Smooth muscle cell (in vitro differentiated cells): ENCODE measurements at regions not wholly inside any gene's neighbourhood (a gene's known extent, or its start where the extent isn't known, plus 50 kb on each side); places are given as distances from the start of the nearest gene placed in this dataset.
"Not testable (repeated sequence)": the region's sequence is repeated elsewhere in the genome, so short reads cannot be mapped to it uniquely, and the experiment has no call there.

Experiments
- DNase-seq: peaks from one replicate; lab custom pipeline; 2025; ENCODE audit not compliant: unreplicated experiment; lab: John Stamatoyannopoulos, UW
- H2AFZ ChIP-seq: fragments of 200-600 bp; sonication (generic); 2 replicates; pipeline ENCODE4 v1.6.0; 2016; ENCODE audit warnings: antibody characterized with exemption, low read depth, mild to moderate bottlenecking
- H3F3A ChIP-seq: fragments of 200-600 bp; sonication (generic); 2 replicates; pipeline ENCODE4 v1.6.0; 2017; ENCODE audit warnings: antibody characterized with exemption, low read depth
- H3K27ac ChIP-seq: fragments of 200-600 bp; sonication (generic); 2 replicates; pipeline ENCODE4 v1.5.1; 2016; ENCODE audit warnings: low read depth, mild to moderate bottlenecking
- H3K27me3 ChIP-seq: fragments of 200-600 bp; sonication (generic); 2 replicates; pipeline ENCODE4 v1.6.1; 2016; ENCODE audit warnings: low read depth, mild to moderate bottlenecking
- H3K36me3 ChIP-seq: fragments of 200-600 bp; sonication (generic); 2 replicates; pipeline ENCODE4 v1.5.1; 2016; ENCODE audit warnings: low read depth
- H3K4me1 ChIP-seq: fragments of 200-600 bp; sonication (generic); 2 replicates; pipeline ENCODE4 v1.5.1; 2016; ENCODE audit warnings: low read depth
- H3K4me2 ChIP-seq: fragments of 200-600 bp; sonication (generic); 2 replicates; pipeline ENCODE4 v1.6.0; 2016; ENCODE audit warnings: mild to moderate bottlenecking
- H3K4me3 ChIP-seq: fragments of 200-600 bp; sonication (generic); 2 replicates; pipeline ENCODE4 v1.5.1; 2016; ENCODE audit warnings: mild to moderate bottlenecking
- H3K79me2 ChIP-seq: fragments of 200-600 bp; sonication (generic); 2 replicates; pipeline ENCODE4 v1.6.0; 2016; ENCODE audit warnings: low read depth, mild to moderate bottlenecking
- H3K9ac ChIP-seq: fragments of 200-600 bp; sonication (generic); 2 replicates; pipeline ENCODE4 v1.6.0; 2016; ENCODE audit warnings: low read depth
- H3K9me3 ChIP-seq: fragments of 200-600 bp; sonication (generic); replicated peaks from 2 replicates; pipeline ENCODE4 v1.5.1; 2016; ENCODE audit warnings: low read depth
- H4K20me1 ChIP-seq: fragments of 200-600 bp; sonication (generic); 2 replicates; pipeline ENCODE4 v1.6.0; 2016; ENCODE audit warnings: low read depth
- CTCF ChIP-seq: fragments of 200-600 bp; sonication (generic); IDR thresholded peaks from 2 replicates; pipeline ENCODE4 v1.5.1; 2017; ENCODE audit warnings: borderline replicate concordance, mild to moderate bottlenecking, antibody characterized with exemption; ENCODE audit not compliant: insufficient read depth, poor library complexity, severe bottlenecking
- WGBS: methylation state at CpG from one replicate; pipeline ENCODE4 v1.1.7; 2016; ENCODE audit warnings: low lambda C conversion rate; 5-methylcytosine and 5-hydroxymethylcytosine counted together

- no peaks in the 10 kb centered on the region for H3K36me3 ChIP-seq
- H3K4me3 ChIP-seq = no peak overlapping the region
- no peak overlapping the region for H3K27ac ChIP-seq
- H3F3A ChIP-seq = no peaks in the 10 kb centered on the region
- H3K9me3 ChIP-seq = no peaks in the 10 kb centered on the region
- H3K79me2 ChIP-seq = no peaks in the 10 kb centered on the region
- 88% methylated on average over 2 of the region's 2 CpGs for WGBS
- H3K4me2 ChIP-seq = no peak overlapping the region
- no peak overlapping the region for H3K9ac ChIP-seq
- no peak for DNase-seq
- no peak for TF ChIP-seq CTCF
- peaks cover 61% of the 10 kb centered on the region for H3K27me3 ChIP-seq
- H4K20me1 ChIP-seq = no peaks in the 10 kb centered on the region
- no peak overlapping the region for H2AFZ ChIP-seq
- H3K4me1 ChIP-seq = no peaks in the 10 kb centered on the region
Measured at GRCh38 chr22:22821340-22821739, 66.3 kb upstream of the IGLL5 start.

GRCh38 chr22:22822106-22822505, 65.5 kb upstream of the IGLL5 start:
- no peaks in the 10 kb centered on the region for H3K9me3 ChIP-seq
- H3K4me1 ChIP-seq = no peaks in the 10 kb centered on the region
- no peak overlapping the region for H3K9ac ChIP-seq
- no peak for DNase-seq
- no peak overlapping the region for H3K4me3 ChIP-seq
- H3K79me2 ChIP-seq = no peaks in the 10 kb centered on the region
- no peak overlapping the region for H3K27ac ChIP-seq
- H3F3A ChIP-seq = no peaks in the 10 kb centered on the region
- H3K27me3 ChIP-seq = peaks cover 62% of the 10 kb centered on the region
- no peaks in the 10 kb centered on the region for H4K20me1 ChIP-seq
- H3K36me3 ChIP-seq = no peaks in the 10 kb centered on the region
- TF ChIP-seq CTCF = no peak
- H3K4me2 ChIP-seq = no peak overlapping the region
- no peak overlapping the region for H2AFZ ChIP-seq
- 81% methylated on average over 6 of the region's 6 CpGs for WGBS

GRCh38 chr22:22822553-22822952, 65.1 kb upstream of the IGLL5 start:
- peaks cover 62% of the 10 kb centered on the region for H3K27me3 ChIP-seq
- H3K9me3 ChIP-seq, H4K20me1 ChIP-seq, H2AFZ ChIP-seq, H3K4me3 ChIP-seq, H3K36me3 ChIP-seq, H3K4me1 ChIP-seq, H3K27ac ChIP-seq, H3K4me2 ChIP-seq, DNase-seq, H3K79me2 ChIP-seq, H3F3A ChIP-seq, H3K9ac ChIP-seq: not testable (repeated sequence)
- WGBS = 60% methylated on average over 5 of the region's 5 CpGs

GRCh38 chr22:22823131-22823810, 64.3 kb upstream of the IGLL5 start:
- TF ChIP-seq CTCF = no peak
- no peaks in the 10 kb centered on the region for H3F3A ChIP-seq
- no peak overlapping the region for H3K4me3 ChIP-seq
- H3K4me2 ChIP-seq = no peak overlapping the region
- H3K27me3 ChIP-seq = peaks cover 60% of the 10 kb centered on the region
- H3K9ac ChIP-seq = no peak overlapping the region
- no peaks in the 10 kb centered on the region for H3K79me2 ChIP-seq
- H3K36me3 ChIP-seq = no peaks in the 10 kb centered on the region
- no peaks in the 10 kb centered on the region for H4K20me1 ChIP-seq
- H3K27ac ChIP-seq = no peak overlapping the region
- H3K4me1 ChIP-seq = no peaks in the 10 kb centered on the region
- H2AFZ ChIP-seq = no peak overlapping the region
- WGBS = 78% methylated on average over 10 of the region's 10 CpGs
- no peaks in the 10 kb centered on the region for H3K9me3 ChIP-seq
- DNase-seq = no peak
